Activated CD4-positive, alpha-beta T cell treated with anti-CD3 and anti-CD28 coated beads for 1 hour (primary cell): ENCODE measurements at regions not wholly inside any gene's neighbourhood (a gene's known extent, or its start where the extent isn't known, plus 50 kb on each side); places are given as distances from the start of the nearest gene placed in this dataset.
"Not testable (repeated sequence)": the region's sequence is repeated elsewhere in the genome, so short reads cannot be mapped to it uniquely, and the experiment has no call there.

ENCODE experiments used
- DNase-seq: peaks from one replicate; pipeline ENCODE4 v3.0.0-alpha.2; 2020

GRCh38 chr10:100612601-100613595 lies 77.2 kb downstream of the HIF1AN start:
- no peak for DNase-seq

GRCh38 chr10:100613846-100614245 lies 78.1 kb downstream of the HIF1AN start:
- DNase-seq, result no peak

GRCh38 chr10:100614429-100615095 lies 78.8 kb downstream of the HIF1AN start:
- DNase-seq, result no peak

GRCh38 chr10:100615241-100615640 lies 79.5 kb downstream of the HIF1AN start:
- DNase-seq, result no peak

- no peak for DNase-seq
Observed at GRCh38 chr10:100615908-100616307, 80.2 kb downstream of the HIF1AN start.

GRCh38 chr10:100618091-100618615 lies 82.4 kb downstream of the HIF1AN start:
- DNase-seq, result no peak

GRCh38 chr10:100618632-100619255 lies 83.0 kb downstream of the HIF1AN start:
- DNase-seq, result no peak

- DNase-seq, result no peak
Observed at GRCh38 chr10:100620087-100620835, 84.5 kb downstream of the HIF1AN start.

GRCh38 chr10:100621360-100622205 lies 85.8 kb downstream of the HIF1AN start:
- DNase-seq, result no peak

GRCh38 chr10:100622946-100623345 lies 87.2 kb downstream of the HIF1AN start:
- no peak for DNase-seq

GRCh38 chr10:100623521-100624230 lies 87.9 kb downstream of the HIF1AN start:
- no peak for DNase-seq

GRCh38 chr10:100624298-100624697 lies 88.6 kb downstream of the HIF1AN start:
- DNase-seq, result no peak

GRCh38 chr10:100625816-100626215 lies 90.1 kb downstream of the HIF1AN start:
- no peak for DNase-seq

- no peak for DNase-seq
Observed at GRCh38 chr10:100628061-100628460, 92.3 kb downstream of the HIF1AN start.

GRCh38 chr10:100631192-100631591 lies 95.4 kb downstream of the HIF1AN start:
- DNase-seq, result no peak

GRCh38 chr10:100632027-100632426 lies 96.3 kb downstream of the HIF1AN start:
- no peak for DNase-seq

- no peak for DNase-seq
Observed at GRCh38 chr10:100634034-100634433, 98.3 kb downstream of the HIF1AN start.

- DNase-seq, result no peak
Observed at GRCh38 chr10:100636848-100637553, 101.3 kb downstream of the HIF1AN start.

GRCh38 chr10:100637785-100638184 lies 102.0 kb downstream of the HIF1AN start:
- no peak for DNase-seq

- DNase-seq, result not testable (repeated sequence)
Observed at GRCh38 chr10:100638969-100639368, 103.2 kb downstream of the HIF1AN start.
